ENCODE measurements at regions not wholly inside any gene's neighbourhood (a gene's known extent, or its start where the extent isn't known, plus 50 kb on each side); places are given as distances from the start of the nearest gene placed in this dataset.

DNA sequence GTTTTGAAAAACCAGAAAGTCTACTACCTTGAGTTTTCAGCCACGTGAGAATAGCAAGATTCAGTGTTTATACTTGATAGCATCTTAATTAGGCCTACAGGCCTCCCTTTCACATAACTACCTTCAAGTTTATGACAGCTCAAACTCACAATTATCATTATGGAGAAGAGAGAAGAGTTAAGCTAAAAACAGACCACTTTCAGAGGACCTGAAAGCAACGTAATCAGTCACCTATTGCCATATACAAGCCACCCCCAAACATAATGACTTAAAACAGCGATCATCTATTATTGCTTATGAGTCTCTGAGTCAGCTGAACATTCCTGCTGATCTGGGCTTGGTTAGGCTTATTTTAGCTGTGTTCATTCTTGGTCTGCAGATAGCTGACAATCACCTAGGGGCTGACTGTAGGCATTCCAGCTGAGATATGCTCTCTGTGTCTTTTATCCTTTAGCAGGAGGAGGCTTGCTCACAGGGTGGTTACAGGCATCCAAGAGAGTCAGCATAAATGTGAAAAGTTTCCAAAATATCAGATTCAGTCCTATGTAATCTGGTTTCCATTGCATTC is 130.9 kb downstream of the COX7C start:
- TF ChIP-seq, protein P1, sequence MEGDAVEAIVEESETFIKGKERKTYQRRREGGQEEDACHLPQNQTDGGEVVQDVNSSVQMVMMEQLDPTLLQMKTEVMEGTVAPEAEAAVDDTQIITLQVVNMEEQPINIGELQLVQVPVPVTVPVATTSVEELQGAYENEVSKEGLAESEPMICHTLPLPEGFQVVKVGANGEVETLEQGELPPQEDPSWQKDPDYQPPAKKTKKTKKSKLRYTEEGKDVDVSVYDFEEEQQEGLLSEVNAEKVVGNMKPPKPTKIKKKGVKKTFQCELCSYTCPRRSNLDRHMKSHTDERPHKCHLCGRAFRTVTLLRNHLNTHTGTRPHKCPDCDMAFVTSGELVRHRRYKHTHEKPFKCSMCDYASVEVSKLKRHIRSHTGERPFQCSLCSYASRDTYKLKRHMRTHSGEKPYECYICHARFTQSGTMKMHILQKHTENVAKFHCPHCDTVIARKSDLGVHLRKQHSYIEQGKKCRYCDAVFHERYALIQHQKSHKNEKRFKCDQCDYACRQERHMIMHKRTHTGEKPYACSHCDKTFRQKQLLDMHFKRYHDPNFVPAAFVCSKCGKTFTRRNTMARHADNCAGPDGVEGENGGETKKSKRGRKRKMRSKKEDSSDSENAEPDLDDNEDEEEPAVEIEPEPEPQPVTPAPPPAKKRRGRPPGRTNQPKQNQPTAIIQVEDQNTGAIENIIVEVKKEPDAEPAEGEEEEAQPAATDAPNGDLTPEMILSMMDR (IDR thresholded peaks at IDR 0.05; ENCODE audit: low read depth, low read length), result no peak
- DNase-seq (ENCODE audit: low read depth in 2 of 2), result no peak
- H3K4me3 ChIP-seq (replicated peaks in 1 of 2; ENCODE audit: low read depth in 2 of 2, low read length in 2 of 2), result no peak overlapping the region

DNA sequence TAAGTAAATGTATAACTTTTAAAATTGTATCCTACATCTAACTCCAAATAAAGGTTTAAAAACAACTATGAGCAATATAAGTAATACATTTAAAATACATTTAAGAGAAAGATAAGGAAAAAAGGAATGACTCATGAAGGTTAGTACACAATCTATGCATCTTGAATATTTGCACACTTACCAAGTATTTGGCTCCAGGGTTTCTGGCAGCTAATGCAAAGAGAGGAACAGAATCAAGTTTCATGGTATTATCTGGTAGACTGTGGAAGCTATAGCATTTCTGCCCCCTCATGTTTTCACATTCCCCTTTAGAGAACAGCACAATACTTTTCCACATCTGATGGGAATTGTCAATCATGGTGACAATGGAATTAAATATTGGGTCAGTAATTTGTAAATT is 132.1 kb downstream of the COX7C start:
- no peak overlapping the region for H3K4me3 ChIP-seq (replicated peaks in 1 of 2; ENCODE audit: low read depth in 2 of 2, low read length in 2 of 2)
- no peak for DNase-seq (ENCODE audit: low read depth in 2 of 2)
- TF ChIP-seq, protein P1 (IDR thresholded peaks at IDR 0.05; ENCODE audit: low read depth, low read length), result no peak

- DNase-seq (ENCODE audit: low read depth in 2 of 2), result no peak
- TF ChIP-seq, protein P1 (IDR thresholded peaks at IDR 0.05; ENCODE audit: low read depth, low read length), result no peak
- H3K4me3 ChIP-seq (replicated peaks in 1 of 2; ENCODE audit: low read depth in 2 of 2, low read length in 2 of 2), result no peak overlapping the region
These were observed 139.1 kb downstream of the COX7C start for GRCh38 chr5:86756839-86757238.

DNA sequence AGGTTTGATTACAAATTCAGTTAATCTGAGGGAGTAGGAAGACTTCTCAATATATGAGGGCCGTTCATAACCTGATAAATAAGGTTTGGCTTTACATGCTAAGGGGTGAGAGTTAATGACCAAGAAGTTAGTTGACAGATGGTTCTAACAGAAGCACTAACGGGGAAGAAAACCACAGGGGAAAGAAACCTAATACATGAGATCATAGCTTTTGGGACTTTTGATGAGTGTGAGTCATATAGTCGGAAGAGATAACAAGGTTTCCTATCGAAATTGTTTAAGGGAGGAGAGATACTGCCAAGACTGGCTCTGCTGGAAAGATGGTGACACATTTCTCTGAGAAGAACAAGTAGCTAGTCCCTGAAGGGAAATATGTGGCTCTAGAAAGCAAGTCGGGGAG is 140.1 kb downstream of the COX7C start:
- H3K4me3 ChIP-seq (replicated peaks in 1 of 2; ENCODE audit: low read depth in 2 of 2, low read length in 2 of 2), result no peak overlapping the region
- peak in 1 of 2 donors; percentile 2 for DNase-seq (ENCODE audit: low read depth in 2 of 2)
- TF ChIP-seq, protein P1 (IDR thresholded peaks at IDR 0.05; ENCODE audit: low read depth, low read length), result no peak

GRCh38 chr5:86760661-86761060 is 142.9 kb downstream of the COX7C start:
- no peak for DNase-seq (ENCODE audit: low read depth in 2 of 2)
- no peak overlapping the region for H3K4me3 ChIP-seq (replicated peaks in 1 of 2; ENCODE audit: low read depth in 2 of 2, low read length in 2 of 2)
- TF ChIP-seq, protein P1 (IDR thresholded peaks at IDR 0.05; ENCODE audit: low read depth, low read length), result no peak

DNA sequence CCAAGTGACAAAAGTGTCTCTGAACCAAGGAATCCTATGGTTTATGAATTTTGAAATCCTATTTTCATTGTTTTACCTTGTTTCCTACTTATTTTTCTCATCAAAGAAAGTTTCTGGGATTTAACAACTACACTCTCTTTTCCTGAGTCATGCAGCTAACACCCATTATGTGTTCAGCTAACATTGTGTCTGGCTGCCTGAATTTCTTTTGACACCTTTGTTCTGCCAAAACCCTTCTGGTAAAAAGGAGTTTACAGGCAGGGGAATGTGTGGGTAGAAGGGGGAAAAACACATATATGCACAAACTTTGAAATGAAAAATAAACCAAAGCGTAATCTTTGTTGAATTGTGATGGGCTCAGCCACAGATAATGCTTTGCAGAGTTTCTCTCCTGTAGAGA is 146.2 kb downstream of the COX7C start:
- H3K4me3 ChIP-seq (replicated peaks in 1 of 2; ENCODE audit: low read depth in 2 of 2, low read length in 2 of 2), result no peak overlapping the region
- DNase-seq (ENCODE audit: low read depth in 2 of 2), result no peak
- TF ChIP-seq, protein P1 (IDR thresholded peaks at IDR 0.05; ENCODE audit: low read depth, low read length), result no peak

Data from cardiac fibroblast (primary cell).